Nephron (organoid): ENCODE measurements at regions not wholly inside any gene's neighbourhood (a gene's known extent, or its start where the extent isn't known, plus 50 kb on each side); places are given as distances from the start of the nearest gene placed in this dataset.
"Not testable (repeated sequence)": the region's sequence is repeated elsewhere in the genome, so short reads cannot be mapped to it uniquely, and the experiment has no call there.

Experiments
- H3K27ac Mint-ChIP-seq, 3 experiments: 2 replicates each; pipeline ENCODE4 v1.8.0; 2020; ENCODE audit warnings: mixed read lengths in 3 of 3, mild to moderate bottlenecking in 2 of 3, moderate library complexity in 1 of 3
- H3K27me3 Mint-ChIP-seq: 2 replicates; pipeline ENCODE4 v1.8.0; 2021; ENCODE audit warnings: low read depth, mild to moderate bottlenecking, moderate library complexity, mixed read lengths
- H3K36me3 Mint-ChIP-seq: 2 replicates; pipeline ENCODE4 v1.8.0; 2020; ENCODE audit warnings: low read depth, mixed read lengths
- H3K4me1 Mint-ChIP-seq: 2 replicates; pipeline ENCODE4 v1.8.0; 2020; ENCODE audit warnings: mixed read lengths
- H3K4me3 Mint-ChIP-seq, 3 experiments: 2 replicates each; pipeline ENCODE4 v1.8.0; 2020; ENCODE audit warnings: mild to moderate bottlenecking in 3 of 3, mixed read lengths in 3 of 3, moderate library complexity in 2 of 3
- H3K9me3 Mint-ChIP-seq: 2 replicates; pipeline ENCODE4 v1.8.0; 2020; ENCODE audit warnings: mixed read lengths
- TF ChIP-seq, protein P1 (sequence below), 3 experiments: fragments of 200-600 bp; sonication (generic); IDR thresholded peaks; one replicate each; pipeline ENCODE4 v1.5.0; 2021; ENCODE audit warnings: antibody characterized with exemption in 3 of 3; ENCODE audit not compliant: unreplicated experiment in 3 of 3

DNA sequence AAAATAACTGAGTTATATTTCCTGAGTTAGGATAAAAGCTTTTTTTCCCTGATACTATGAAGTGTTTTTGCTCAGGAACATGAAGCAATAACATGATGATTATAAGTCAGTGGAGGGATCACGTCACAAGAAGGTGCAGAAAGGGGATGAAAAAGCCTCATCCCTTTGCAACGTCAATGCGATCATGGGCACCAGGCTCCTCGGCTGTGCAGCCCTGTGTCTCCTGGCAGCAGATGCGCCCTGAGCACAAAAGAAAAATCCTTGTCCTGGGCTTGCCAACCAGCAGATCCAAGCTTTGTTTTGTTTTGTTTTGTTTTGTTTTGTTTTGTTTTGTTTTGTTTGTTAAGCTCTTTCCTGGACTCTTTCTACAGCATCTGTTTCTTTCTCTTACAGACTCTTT lies 103.5 kb upstream of the PRSS1 start:
- Mint-ChIP-seq H3K9me3 (no peaks in the 10 kb centered on the region), H3K4me1 (no peaks in the 10 kb centered on the region), H3K27ac (no peak overlapping the region), H3K4me3 (no peak overlapping the region), H3K36me3 (no peaks in the 10 kb centered on the region), H3K27me3 (peaks cover 21% of the 10 kb centered on the region)
- TF ChIP-seq, protein P1, sequence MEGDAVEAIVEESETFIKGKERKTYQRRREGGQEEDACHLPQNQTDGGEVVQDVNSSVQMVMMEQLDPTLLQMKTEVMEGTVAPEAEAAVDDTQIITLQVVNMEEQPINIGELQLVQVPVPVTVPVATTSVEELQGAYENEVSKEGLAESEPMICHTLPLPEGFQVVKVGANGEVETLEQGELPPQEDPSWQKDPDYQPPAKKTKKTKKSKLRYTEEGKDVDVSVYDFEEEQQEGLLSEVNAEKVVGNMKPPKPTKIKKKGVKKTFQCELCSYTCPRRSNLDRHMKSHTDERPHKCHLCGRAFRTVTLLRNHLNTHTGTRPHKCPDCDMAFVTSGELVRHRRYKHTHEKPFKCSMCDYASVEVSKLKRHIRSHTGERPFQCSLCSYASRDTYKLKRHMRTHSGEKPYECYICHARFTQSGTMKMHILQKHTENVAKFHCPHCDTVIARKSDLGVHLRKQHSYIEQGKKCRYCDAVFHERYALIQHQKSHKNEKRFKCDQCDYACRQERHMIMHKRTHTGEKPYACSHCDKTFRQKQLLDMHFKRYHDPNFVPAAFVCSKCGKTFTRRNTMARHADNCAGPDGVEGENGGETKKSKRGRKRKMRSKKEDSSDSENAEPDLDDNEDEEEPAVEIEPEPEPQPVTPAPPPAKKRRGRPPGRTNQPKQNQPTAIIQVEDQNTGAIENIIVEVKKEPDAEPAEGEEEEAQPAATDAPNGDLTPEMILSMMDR (IDR thresholded peaks at IDR 0.05; ENCODE audit: unreplicated experiment in 3 of 3) = no peak

DNA sequence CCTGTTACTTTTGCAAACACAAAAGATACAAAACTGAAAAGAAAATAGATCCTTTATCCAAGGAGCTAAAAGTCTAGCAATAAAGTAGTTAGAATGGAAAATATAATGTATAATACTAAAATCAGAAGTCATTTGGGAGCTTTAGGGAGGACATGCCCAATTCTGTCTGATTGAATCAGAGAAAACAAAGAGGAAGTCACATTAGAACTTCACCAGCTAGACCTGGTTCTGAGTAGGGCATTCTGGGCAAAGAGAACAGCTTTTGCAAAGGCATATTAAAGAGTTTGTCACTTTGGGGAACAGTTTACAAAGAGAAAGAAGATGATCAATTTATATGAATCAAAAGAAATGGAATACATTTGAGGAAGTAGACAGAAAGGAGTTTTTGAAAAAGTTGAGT lies 107.0 kb upstream of the PRSS1 start:
- no peaks in the 10 kb centered on the region for H3K4me1 Mint-ChIP-seq
- H3K27me3 Mint-ChIP-seq = peaks cover 20% of the 10 kb centered on the region
- H3K4me3 Mint-ChIP-seq = no peak overlapping the region
- TF ChIP-seq, protein P1 (IDR thresholded peaks at IDR 0.05; ENCODE audit: unreplicated experiment in 3 of 3) = no peak
- no peak overlapping the region for H3K27ac Mint-ChIP-seq
- no peaks in the 10 kb centered on the region for H3K9me3 Mint-ChIP-seq
- no peaks in the 10 kb centered on the region for H3K36me3 Mint-ChIP-seq

DNA sequence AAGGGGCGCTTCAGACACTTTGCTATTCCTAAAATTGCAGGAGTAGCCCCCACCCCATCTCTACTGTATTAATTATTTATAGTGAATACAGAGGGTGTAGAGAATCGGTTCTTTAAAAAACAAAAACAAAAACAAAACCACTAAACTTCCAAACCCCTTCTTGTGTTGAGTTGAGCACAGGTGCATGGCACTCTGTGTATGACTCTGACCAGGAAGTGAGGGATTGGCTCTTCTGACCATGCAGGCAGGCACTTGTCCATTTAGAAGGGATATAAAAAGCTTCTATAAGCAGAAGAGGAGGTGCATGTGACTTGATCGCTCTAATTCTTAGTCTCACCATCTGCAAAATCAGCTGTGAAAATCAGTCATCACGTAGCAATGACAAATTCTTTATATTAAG lies 108.0 kb upstream of the PRSS1 start:
- not testable (repeated sequence) for H3K4me3 Mint-ChIP-seq, H3K36me3 Mint-ChIP-seq, H3K4me1 Mint-ChIP-seq, H3K27ac Mint-ChIP-seq, H3K9me3 Mint-ChIP-seq
- H3K27me3 Mint-ChIP-seq = peaks cover 15% of the 10 kb centered on the region

DNA sequence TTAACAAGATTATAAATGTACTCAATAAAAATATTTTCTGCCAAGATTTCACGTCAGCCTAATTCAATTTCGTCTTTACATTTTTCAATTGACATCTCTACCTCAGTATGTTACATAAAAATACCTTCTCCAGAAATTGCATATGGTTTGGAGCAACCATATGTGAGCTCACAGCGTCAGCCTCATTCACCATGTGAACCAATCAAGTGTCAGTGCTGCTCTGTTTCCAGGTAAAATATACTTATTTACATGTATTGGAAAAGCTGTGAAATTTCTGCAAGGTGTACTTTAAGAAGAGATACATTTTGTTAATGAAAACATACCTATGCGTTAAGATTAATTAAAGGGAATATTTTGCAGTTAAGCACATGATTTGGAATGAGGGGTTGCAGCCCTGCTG lies 110.7 kb upstream of the PRSS1 start:
- H3K9me3 Mint-ChIP-seq = no peaks in the 10 kb centered on the region
- TF ChIP-seq, protein P1 (IDR thresholded peaks at IDR 0.05; ENCODE audit: unreplicated experiment in 3 of 3) = no peak

DNA sequence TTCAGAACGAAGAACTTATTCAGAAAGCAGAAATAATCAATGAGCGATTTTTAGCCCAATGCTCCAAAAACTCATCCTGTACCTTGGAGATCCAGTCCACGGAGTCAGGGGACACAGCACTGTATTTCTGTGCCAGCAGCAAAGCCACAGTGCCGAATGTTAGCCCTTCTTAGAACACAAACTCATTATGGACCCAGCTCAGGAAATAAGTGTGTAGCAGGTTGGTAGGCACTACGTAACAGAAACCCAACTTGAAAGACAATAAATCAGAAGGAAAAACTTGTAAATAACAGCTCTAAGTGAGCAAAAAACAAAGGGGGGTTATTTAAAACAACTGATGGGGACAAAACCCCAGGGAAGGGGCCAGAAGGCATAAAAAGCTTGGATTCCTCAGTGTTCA lies 112.0 kb upstream of the PRSS1 start:
- no peaks in the 10 kb centered on the region for H3K4me1 Mint-ChIP-seq
- no peak overlapping the region for H3K27ac Mint-ChIP-seq
- H3K4me3 Mint-ChIP-seq = no peak overlapping the region
- H3K27me3 Mint-ChIP-seq = peaks cover 11% of the 10 kb centered on the region
- no peaks in the 10 kb centered on the region for H3K36me3 Mint-ChIP-seq
- TF ChIP-seq, protein P1 (IDR thresholded peaks at IDR 0.05; ENCODE audit: unreplicated experiment in 3 of 3) = no peak
- H3K9me3 Mint-ChIP-seq = peaks cover 2% of the 10 kb centered on the region

More for the DNA sequence above, 110.7 kb upstream of the PRSS1 start:
- no peak overlapping the region for H3K4me3 Mint-ChIP-seq
- H3K27ac Mint-ChIP-seq = no peak overlapping the region
- peaks cover 6% of the 10 kb centered on the region for H3K27me3 Mint-ChIP-seq
- H3K36me3 Mint-ChIP-seq = no peaks in the 10 kb centered on the region
- H3K4me1 Mint-ChIP-seq = no peaks in the 10 kb centered on the region

DNA sequence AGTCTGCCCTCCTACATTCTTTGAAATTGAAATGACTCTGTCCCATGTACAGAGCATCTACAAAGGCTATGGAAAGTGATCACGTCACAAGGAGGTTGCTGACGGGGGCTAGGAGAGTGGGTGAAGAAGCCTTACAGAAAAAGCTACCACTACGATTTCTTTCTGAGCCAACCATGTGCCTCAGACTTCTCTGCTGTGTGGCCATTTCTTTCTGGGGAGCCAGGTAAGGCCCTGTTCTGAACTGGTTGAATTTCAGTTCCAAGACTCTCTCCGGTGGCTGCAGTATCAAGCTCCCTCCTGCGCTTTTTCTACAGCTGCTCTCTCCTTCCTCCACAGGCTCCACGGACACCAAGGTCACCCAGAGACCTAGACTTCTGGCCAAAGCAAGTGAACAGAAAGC lies 112.5 kb upstream of the PRSS1 start:
- H3K27me3 Mint-ChIP-seq = peaks cover 16% of the 10 kb centered on the region
- no peaks in the 10 kb centered on the region for H3K4me1 Mint-ChIP-seq
- no peak overlapping the region for H3K4me3 Mint-ChIP-seq
- no peak overlapping the region for H3K27ac Mint-ChIP-seq
- no peaks in the 10 kb centered on the region for H3K36me3 Mint-ChIP-seq
- TF ChIP-seq, protein P1 (IDR thresholded peaks at IDR 0.05; ENCODE audit: unreplicated experiment in 3 of 3) = no peak
- peaks cover 2% of the 10 kb centered on the region for H3K9me3 Mint-ChIP-seq

DNA sequence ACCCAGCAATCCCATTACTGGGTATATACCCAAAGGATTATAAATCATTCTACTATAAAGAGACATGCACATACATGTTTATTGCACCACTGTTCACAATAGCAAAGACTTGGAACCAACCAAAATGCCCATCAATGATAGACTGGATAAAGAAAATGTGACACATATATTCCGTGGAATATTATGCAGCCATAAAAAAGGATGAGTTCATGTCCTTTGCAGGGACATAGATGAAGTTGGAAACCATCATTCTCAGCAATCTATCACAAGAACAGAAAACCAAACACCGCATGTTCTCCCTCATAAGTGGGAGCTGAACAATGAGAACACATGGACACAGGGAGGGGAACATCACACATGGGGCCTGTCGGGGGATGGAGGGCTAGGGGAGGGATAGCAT lies 113.2 kb upstream of the PRSS1 start:
- H3K27me3 Mint-ChIP-seq = peaks cover 23% of the 10 kb centered on the region
- not testable (repeated sequence) for H3K27ac Mint-ChIP-seq, H3K36me3 Mint-ChIP-seq

More for the DNA sequence above, 113.2 kb upstream of the PRSS1 start:
- H3K4me3 Mint-ChIP-seq, H3K9me3 Mint-ChIP-seq, H3K4me1 Mint-ChIP-seq: not testable (repeated sequence)
